Lower lobe of right lung (tissue), 2 donors: ENCODE measurements at regions not wholly inside any gene's neighbourhood (a gene's known extent, or its start where the extent isn't known, plus 50 kb on each side); places are given as distances from the start of the nearest gene placed in this dataset.
"Not testable (repeated sequence)": the region's sequence is repeated elsewhere in the genome, so short reads cannot be mapped to it uniquely, and the experiment has no call there.

Source experiments
- ATAC-seq, 2 donors: fragments of 200-7000 bp; cut with Tn5 transposase; one replicate each; pipeline ENCODE4 v1.9.1; 2020 to 2022; ENCODE audit warnings: mild to moderate bottlenecking in 2 of 2, moderate library complexity in 2 of 2
- DNase-seq: peaks from one replicate; pipeline ENCODE4 v3.0.0-alpha.2; 2020
- H3K27ac ChIP-seq: fragments of 200-600 bp; one replicate; pipeline ENCODE4 v1.8.0; 2022
- H3K27me3 ChIP-seq: fragments of 200-600 bp; one replicate; pipeline ENCODE4 v1.8.0; 2022; ENCODE audit warnings: low read depth
- H3K36me3 ChIP-seq: fragments of 200-600 bp; one replicate; pipeline ENCODE4 v1.8.0; 2022; ENCODE audit warnings: mild to moderate bottlenecking
- H3K4me1 ChIP-seq: fragments of 200-600 bp; one replicate; pipeline ENCODE4 v1.8.0; 2022
- H3K4me3 ChIP-seq: fragments of 200-600 bp; one replicate; pipeline ENCODE4 v1.8.0; 2022; ENCODE audit warnings: mild to moderate bottlenecking
- H3K9me3 ChIP-seq: fragments of 200-600 bp; one replicate; pipeline ENCODE4 v1.8.0; 2022
- intact Hi-C: fragments of 100-400 bp; cut with DNase I; formaldehyde crosslinking; loops from one replicate; pipeline ENCODE4 v1.11.0; 2022
- TF ChIP-seq, protein P1 (sequence below): fragments of 200-600 bp; IDR thresholded peaks from one replicate; pipeline ENCODE4 v1.8.0; 2022; ENCODE audit warnings: antibody characterized with exemption, mild to moderate bottlenecking
- donor health status: DM: no; HTN: yes; CAD: no; lungs with severe emphysema.

- intact Hi-C loops: no loop called here
- Histone ChIP-seq H3K9me3 (no peaks in the 10 kb centered on the region), H3K4me3 (no peak overlapping the region), H3K27me3 (peaks cover 13% of the 10 kb centered on the region), H3K27ac (no peak overlapping the region), H3K4me1 (no peaks in the 10 kb centered on the region), H3K36me3 (no peaks in the 10 kb centered on the region)
- ATAC-seq: no peak
- no peak for DNase-seq
- TF ChIP-seq, protein P1, sequence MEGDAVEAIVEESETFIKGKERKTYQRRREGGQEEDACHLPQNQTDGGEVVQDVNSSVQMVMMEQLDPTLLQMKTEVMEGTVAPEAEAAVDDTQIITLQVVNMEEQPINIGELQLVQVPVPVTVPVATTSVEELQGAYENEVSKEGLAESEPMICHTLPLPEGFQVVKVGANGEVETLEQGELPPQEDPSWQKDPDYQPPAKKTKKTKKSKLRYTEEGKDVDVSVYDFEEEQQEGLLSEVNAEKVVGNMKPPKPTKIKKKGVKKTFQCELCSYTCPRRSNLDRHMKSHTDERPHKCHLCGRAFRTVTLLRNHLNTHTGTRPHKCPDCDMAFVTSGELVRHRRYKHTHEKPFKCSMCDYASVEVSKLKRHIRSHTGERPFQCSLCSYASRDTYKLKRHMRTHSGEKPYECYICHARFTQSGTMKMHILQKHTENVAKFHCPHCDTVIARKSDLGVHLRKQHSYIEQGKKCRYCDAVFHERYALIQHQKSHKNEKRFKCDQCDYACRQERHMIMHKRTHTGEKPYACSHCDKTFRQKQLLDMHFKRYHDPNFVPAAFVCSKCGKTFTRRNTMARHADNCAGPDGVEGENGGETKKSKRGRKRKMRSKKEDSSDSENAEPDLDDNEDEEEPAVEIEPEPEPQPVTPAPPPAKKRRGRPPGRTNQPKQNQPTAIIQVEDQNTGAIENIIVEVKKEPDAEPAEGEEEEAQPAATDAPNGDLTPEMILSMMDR: no peak
Measured at GRCh38 chr20:63139356-63139755, 76.6 kb downstream of the YTHDF1 start.

DNA sequence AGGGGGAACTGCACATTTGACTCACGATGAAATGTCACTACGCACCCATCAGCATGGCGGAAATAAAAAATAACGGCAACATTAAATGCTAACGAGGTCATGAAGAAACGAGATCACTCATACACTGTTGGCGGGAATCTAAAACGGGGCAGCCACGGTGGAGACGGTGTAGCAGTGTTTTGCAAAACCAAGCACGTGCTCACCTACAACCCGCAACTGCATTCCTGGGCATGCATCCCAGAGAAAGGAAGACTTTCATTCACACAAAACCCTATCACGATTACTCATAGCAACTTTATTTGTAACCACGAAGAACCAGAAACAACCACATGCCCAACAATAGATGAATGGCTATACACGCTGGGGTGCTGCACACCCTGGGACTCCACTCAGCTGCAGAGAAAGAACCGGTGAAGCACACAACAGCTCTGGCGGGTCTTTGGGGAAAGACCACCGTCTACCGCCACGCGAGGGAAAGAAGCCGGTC is 77.0 kb downstream of the YTHDF1 start:
- intact Hi-C loops: no loop called here
- Histone ChIP-seq H3K36me3 (no peaks in the 10 kb centered on the region), H3K9me3 (no peaks in the 10 kb centered on the region), H3K4me3 (no peak overlapping the region), H3K4me1 (no peaks in the 10 kb centered on the region), H3K27me3 (peaks cover 13% of the 10 kb centered on the region), H3K27ac (no peak overlapping the region)
- no peak for DNase-seq
- TF ChIP-seq, protein P1: no peak
- ATAC-seq: no peak

DNA sequence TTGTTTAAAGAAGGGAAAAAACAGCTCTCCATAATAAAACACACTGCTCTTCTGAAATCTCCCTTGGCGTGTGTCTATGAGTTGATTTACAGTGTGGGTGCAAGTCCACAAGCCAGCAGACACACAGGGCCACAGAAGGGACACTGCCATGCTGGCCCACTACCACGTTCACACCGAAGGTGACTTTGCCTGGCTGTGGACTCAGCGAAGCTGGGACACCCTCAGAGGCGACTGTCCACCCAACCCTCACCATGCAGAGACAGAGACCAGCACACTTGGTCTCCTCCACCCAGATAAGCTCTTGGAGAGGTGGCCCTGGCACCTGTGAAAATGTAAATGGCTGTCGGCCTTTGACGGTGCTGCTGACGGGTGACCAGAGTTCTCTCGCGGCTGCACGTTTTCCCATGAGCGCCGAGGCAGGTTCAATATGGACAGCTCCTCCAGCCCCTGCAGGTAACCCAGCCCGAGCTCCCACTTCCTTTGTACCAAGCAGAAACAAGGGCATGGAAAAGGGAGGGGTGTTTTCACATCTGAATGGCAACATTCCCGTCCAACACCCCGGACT is 78.0 kb downstream of the YTHDF1 start:
- TF ChIP-seq, protein P1: no peak
- no peaks in the 10 kb centered on the region for H3K9me3 ChIP-seq
- no peak for DNase-seq
- no peak for ATAC-seq
- no peaks in the 10 kb centered on the region for H3K4me1 ChIP-seq
- no peak overlapping the region for H3K27ac ChIP-seq
- no peak overlapping the region for H3K4me3 ChIP-seq
- no peaks in the 10 kb centered on the region for H3K36me3 ChIP-seq
- H3K27me3 ChIP-seq: peaks cover 13% of the 10 kb centered on the region
- intact Hi-C loops: no loop called here

DNA sequence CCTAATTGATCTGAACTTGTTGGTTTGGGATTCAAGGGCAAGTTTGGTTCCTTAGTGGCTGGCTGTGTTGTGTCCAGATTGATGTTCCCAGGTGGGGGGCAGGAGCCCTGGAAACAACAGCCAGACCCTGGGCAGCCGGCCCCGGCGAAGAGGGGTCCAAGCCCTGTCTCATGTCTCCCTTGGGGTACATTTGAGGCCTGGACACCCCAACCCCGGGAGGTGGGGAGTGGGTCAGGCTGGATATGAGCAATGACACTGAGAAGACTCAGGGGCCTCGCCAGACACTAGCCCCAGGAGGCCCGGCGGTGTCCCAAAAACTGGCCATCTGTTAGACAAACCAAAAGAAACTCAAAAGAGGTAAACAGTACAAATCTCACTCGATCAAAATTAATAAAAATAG is 79.6 kb downstream of the YTHDF1 start:
- Histone ChIP-seq H3K4me3 (no peak overlapping the region), H3K36me3 (no peaks in the 10 kb centered on the region), H3K9me3 (no peaks in the 10 kb centered on the region), H3K27me3 (peaks cover 17% of the 10 kb centered on the region), H3K4me1 (no peaks in the 10 kb centered on the region), H3K27ac (no peak overlapping the region)
- no peak for ATAC-seq
- intact Hi-C loops: no loop called here
- DNase-seq: peak; percentile 29
- TF ChIP-seq, protein P1: no peak

DNA sequence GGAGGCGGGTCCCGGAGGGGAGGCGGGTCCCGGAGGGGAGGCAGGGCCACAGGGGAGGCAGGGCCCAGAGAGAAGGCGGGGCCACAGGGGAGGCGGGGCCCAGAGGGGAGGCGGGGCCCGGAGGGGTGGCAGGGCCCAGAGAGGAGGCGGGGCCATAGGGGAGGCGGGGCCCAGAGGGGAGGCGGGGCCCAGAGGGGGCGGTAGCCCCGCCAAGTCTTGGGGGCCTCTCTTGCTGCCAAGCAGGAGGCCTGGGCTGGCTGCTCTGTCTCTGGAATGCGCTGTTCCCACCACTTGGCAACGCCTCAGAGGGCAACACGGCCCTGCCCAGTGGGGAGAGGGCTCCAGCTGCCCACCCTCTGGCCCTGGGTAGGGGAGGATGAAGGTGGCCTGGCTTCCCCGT is 80.5 kb downstream of the YTHDF1 start:
- ATAC-seq (no peak), DNase-seq (peak; percentile 35)
- H3K4me3 ChIP-seq: no peak overlapping the region
- TF ChIP-seq, protein P1: no peak
- intact Hi-C loops: no loop called here
- no peaks in the 10 kb centered on the region for H3K9me3 ChIP-seq
- no peaks in the 10 kb centered on the region for H3K36me3 ChIP-seq
- no peaks in the 10 kb centered on the region for H3K4me1 ChIP-seq
- peaks cover 16% of the 10 kb centered on the region for H3K27me3 ChIP-seq
- H3K27ac ChIP-seq: no peak overlapping the region

DNA sequence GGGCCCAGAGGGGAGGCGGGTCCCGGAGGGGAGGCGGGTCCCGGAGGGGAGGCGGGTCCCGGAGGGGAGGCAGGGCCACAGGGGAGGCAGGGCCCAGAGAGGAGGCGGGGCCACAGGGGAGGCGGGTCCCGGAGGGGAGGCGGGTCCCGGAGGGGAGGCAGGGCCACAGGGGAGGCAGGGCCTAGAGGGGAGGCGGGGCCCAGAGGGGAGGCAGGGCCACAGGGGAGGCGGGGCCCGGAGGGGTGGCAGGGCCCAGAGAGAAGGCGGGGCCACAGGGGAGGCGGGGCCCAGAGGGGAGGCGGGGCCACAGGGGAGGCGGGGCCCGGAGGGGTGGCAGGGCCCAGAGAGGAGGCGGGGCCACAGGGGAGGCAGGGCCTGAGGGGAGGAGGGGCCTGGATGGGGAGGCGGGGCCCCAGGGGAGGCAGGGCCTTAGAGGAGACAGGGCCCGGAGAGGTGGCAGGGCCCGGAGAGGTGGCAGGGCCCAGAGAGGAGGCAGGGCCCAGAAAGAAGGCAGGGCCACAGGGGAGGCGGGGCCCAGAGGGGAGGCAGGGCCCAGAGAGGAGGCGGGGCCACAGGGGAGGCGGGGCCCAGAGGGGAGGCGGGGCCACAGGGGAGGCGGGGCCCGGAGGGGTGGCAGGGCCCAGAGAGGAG is 81.1 kb downstream of the YTHDF1 start:
- peaks cover 17% of the 10 kb centered on the region for H3K27me3 ChIP-seq
- intact Hi-C loops, H3K4me3 ChIP-seq: not testable (repeated sequence)

More for the DNA sequence above, 81.1 kb downstream of the YTHDF1 start:
- not testable (repeated sequence) for H3K9me3 ChIP-seq, H3K4me1 ChIP-seq, H3K27ac ChIP-seq, ATAC-seq, H3K36me3 ChIP-seq
- peak; percentile 10 for DNase-seq
